MCF 10A (cell line): ENCODE measurements at regions not wholly inside any gene's neighbourhood (a gene's known extent, or its start where the extent isn't known, plus 50 kb on each side); places are given as distances from the start of the nearest gene placed in this dataset.

Experiments
- BruUV-seq: library from RNA; stranded (reverse); fragments of 400-500 nt; replicated peaks from 2 replicates; lab custom pipeline; 2021; lab: Mats Ljungman, UMichigan
- CTCF ChIA-PET: fragments of 300-600 bp; sonication (Branson Sonifier 250); formaldehyde crosslinking; extraction: SDS; loops from one replicate; lab custom pipeline; 2021; ENCODE audit warnings: antibody characterized with exemption, inconsistent platforms; lab: Yijun Ruan, JAX
- POLR2A ChIA-PET: fragments of 300-600, 350-650 bp; sonication (Branson Sonifier 250); formaldehyde crosslinking; extraction: SDS; loops from one replicate; lab custom pipeline; 2020; ENCODE audit warnings: antibody characterized with exemption, inconsistent platforms; lab: Yijun Ruan, JAX
- DNase-seq: peaks from one replicate; pipeline ENCODE4 v3.0.0-alpha.2; 2018; ENCODE audit not compliant: unreplicated experiment
- H3K27ac Mint-ChIP-seq: one replicate; pipeline ENCODE4 v1.8.0; 2022; ENCODE audit warnings: mild to moderate bottlenecking, low read depth, mixed read lengths; ENCODE audit not compliant: unreplicated experiment
- H3K27me3 Mint-ChIP-seq: one replicate; pipeline ENCODE4 v1.8.0; 2022; ENCODE audit warnings: mixed read lengths; ENCODE audit not compliant: insufficient read depth, unreplicated experiment
- H3K36me3 Mint-ChIP-seq: one replicate; pipeline ENCODE4 v1.8.0; 2022; ENCODE audit warnings: mild to moderate bottlenecking, moderate library complexity, mixed read lengths; ENCODE audit not compliant: insufficient read depth, unreplicated experiment
- H3K4me1 Mint-ChIP-seq: one replicate; pipeline ENCODE4 v1.8.0; 2022; ENCODE audit warnings: mixed read lengths; ENCODE audit not compliant: insufficient read depth, unreplicated experiment
- H3K4me3 Mint-ChIP-seq: one replicate; pipeline ENCODE4 v1.8.0; 2022; ENCODE audit warnings: mild to moderate bottlenecking, moderate library complexity, mixed read lengths; ENCODE audit not compliant: unreplicated experiment
- H3K9me3 Mint-ChIP-seq: one replicate; pipeline ENCODE4 v1.8.0; 2022; ENCODE audit warnings: mixed read lengths; ENCODE audit not compliant: unreplicated experiment
- intact Hi-C: fragments of 100-400 bp; cut with micrococcal nuclease; formaldehyde crosslinking; loops from 2 replicates; pipeline ENCODE4 v1.14.1; 2022
- TF ChIP-seq, protein P1 (sequence below): fragments of 200-600 bp; IDR thresholded peaks from one replicate; pipeline ENCODE4 v1.8.0; 2022; ENCODE audit warnings: antibody characterized with exemption, mild to moderate bottlenecking; ENCODE audit not compliant: unreplicated experiment

DNA sequence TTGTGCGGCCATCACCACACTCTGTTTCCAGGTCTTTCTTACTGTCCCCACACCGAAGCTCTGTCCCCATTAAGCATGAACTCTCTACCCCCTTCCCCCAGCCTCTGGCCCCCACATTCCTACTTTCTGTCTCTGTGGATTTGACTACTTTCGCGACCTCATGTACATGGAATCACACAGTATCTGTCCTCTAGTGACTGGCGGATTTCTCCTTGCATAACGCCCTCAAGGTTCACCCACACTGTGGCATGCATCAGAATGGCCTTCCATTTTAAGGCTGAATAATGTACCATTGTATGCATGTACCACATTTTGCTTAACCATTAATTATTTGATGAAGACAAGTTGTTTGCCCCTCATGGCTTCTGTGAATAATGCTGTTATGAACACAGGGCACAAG is 467.6 kb upstream of the HS6ST1 start:
- BruUV-seq: no TSS peak
- no peak for DNase-seq
- POLR2A ChIA-PET: no interaction called here
- no peaks in the 10 kb centered on the region for H3K36me3 Mint-ChIP-seq
- intact Hi-C loops: no loop called here
- CTCF ChIA-PET: no interaction called here
- no peak overlapping the region for H3K4me3 Mint-ChIP-seq
- peaks cover 8% of the 10 kb centered on the region for H3K9me3 Mint-ChIP-seq
- H3K4me1 Mint-ChIP-seq: no peaks in the 10 kb centered on the region
- no peak overlapping the region for H3K27ac Mint-ChIP-seq
- TF ChIP-seq, protein P1, sequence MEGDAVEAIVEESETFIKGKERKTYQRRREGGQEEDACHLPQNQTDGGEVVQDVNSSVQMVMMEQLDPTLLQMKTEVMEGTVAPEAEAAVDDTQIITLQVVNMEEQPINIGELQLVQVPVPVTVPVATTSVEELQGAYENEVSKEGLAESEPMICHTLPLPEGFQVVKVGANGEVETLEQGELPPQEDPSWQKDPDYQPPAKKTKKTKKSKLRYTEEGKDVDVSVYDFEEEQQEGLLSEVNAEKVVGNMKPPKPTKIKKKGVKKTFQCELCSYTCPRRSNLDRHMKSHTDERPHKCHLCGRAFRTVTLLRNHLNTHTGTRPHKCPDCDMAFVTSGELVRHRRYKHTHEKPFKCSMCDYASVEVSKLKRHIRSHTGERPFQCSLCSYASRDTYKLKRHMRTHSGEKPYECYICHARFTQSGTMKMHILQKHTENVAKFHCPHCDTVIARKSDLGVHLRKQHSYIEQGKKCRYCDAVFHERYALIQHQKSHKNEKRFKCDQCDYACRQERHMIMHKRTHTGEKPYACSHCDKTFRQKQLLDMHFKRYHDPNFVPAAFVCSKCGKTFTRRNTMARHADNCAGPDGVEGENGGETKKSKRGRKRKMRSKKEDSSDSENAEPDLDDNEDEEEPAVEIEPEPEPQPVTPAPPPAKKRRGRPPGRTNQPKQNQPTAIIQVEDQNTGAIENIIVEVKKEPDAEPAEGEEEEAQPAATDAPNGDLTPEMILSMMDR: no peak
- H3K27me3 Mint-ChIP-seq: no peaks in the 10 kb centered on the region

DNA sequence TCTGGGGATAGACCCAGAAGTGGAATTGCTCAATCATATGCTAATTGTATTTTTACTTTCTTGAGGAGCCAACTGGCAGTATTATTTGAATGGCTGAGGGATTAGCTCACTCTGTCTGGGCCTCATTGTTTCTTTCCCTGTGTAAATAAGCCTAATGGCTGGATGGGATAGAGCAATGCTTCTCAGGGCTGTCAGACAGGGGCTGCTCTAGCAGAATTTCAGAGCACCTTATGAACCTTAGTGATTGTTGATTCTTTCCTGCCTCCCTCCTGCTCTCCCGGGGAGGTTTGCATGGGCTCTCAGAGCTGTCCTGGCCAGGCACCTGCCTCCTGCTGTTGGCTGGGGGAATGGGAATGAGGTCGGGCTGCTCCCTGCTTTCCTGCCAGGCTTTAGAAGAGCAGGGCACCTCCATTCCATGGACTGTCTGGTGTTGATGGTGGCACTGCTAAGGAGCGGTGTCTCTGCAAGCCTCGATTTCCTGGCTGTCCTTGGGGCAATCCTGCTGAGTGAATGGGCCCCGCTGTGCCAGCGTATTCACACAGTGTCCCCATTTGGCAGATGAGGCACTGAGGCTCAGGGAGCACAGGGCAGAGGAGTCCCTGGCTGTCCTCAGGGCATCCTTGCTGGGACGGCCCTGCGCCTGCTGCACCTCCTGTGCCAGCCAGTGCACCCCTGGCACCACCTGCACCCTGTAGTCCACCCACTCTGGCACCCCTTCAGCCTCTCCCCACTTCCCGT is 468.2 kb upstream of the HS6ST1 start:
- Mint-ChIP-seq H3K27me3 (no peaks in the 10 kb centered on the region), H3K9me3 (peaks cover 8% of the 10 kb centered on the region), H3K4me1 (no peaks in the 10 kb centered on the region), H3K36me3 (no peaks in the 10 kb centered on the region), H3K4me3 (no peak overlapping the region), H3K27ac (no peak overlapping the region)
- POLR2A ChIA-PET: no interaction called here
- CTCF ChIA-PET: no interaction called here
- intact Hi-C loops: no loop called here
- no TSS peak for BruUV-seq
- no peak for DNase-seq
- TF ChIP-seq, protein P1: no peak

DNA sequence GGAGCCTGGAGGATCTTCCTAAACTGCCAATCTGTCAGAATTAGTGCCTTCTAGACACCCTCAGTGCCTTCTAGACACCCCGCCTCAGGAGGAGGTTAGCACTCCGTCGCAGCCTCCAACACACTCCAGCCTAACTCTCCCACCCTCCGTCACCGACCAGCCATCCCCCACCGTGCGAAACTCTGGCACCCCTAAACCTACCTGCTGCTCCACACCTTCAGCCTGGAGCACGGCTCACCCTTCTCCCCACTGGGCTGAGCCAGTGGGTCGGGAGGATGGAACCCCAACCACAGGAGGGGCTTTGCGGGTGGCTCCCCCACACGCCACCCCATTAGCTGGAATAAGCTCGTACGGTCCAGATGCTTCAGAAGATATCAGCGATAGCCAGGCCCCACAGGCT is 468.9 kb upstream of the HS6ST1 start:
- no peaks in the 10 kb centered on the region for H3K36me3 Mint-ChIP-seq
- no peak overlapping the region for H3K4me3 Mint-ChIP-seq
- no peak for DNase-seq
- H3K4me1 Mint-ChIP-seq: no peaks in the 10 kb centered on the region
- peaks cover 8% of the 10 kb centered on the region for H3K9me3 Mint-ChIP-seq
- CTCF ChIA-PET: interaction anchor here (0.8 kb wide), 1 partner anchor 8 kb away, joined by 3 read pairs; no protein-coding TSS in a partner anchor
- no TSS peak for BruUV-seq
- H3K27ac Mint-ChIP-seq: no peak overlapping the region
- intact Hi-C loops: no loop called here
- POLR2A ChIA-PET: no interaction called here
- H3K27me3 Mint-ChIP-seq: no peaks in the 10 kb centered on the region
- TF ChIP-seq, protein P1: no peak

DNA sequence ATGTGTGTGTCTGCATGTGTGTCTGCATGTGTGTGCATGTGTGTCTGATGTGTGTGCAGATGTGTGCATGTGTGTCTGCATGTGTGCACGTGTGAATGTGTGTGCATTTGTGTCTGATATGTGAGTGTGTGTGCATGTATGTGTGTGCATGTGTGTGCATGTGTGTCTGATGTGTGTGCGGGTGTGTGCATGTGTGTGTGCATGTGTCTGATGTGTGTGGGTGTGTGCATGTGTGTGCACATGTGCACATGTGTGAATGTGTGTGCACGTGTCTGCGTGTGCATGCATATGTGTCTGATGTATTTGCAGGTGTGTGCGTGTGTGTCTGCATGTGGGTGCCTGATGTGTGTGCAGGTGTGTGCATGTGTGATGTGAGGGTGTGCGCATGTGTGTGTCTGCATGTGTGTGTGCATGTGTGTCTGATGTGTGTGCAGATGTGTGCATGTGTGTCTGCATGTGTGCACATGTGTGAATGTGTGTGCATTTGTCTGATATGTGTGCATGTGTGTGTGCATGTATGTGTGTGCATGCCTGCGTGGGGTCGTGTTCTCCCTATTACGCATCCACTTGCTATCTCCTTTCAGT is 470.1 kb upstream of the HS6ST1 start:
- ChIA-PET CTCF (interaction anchor here (0.8 kb wide), 1 partner anchor 9 kb away, joined by 3 read pairs; no protein-coding TSS in a partner anchor), POLR2A (no interaction called here)
- H3K36me3 Mint-ChIP-seq: no peaks in the 10 kb centered on the region
- intact Hi-C loops: no loop called here
- no peak overlapping the region for H3K27ac Mint-ChIP-seq
- H3K4me1 Mint-ChIP-seq: no peaks in the 10 kb centered on the region
- no peak overlapping the region for H3K4me3 Mint-ChIP-seq
- TF ChIP-seq, protein P1: no peak
- DNase-seq: no peak
- peaks cover 8% of the 10 kb centered on the region for H3K9me3 Mint-ChIP-seq
- H3K27me3 Mint-ChIP-seq: no peaks in the 10 kb centered on the region
- no TSS peak for BruUV-seq
